ENCODE measurements at regions not wholly inside any gene's neighbourhood (a gene's known extent, or its start where the extent isn't known, plus 50 kb on each side); places are given as distances from the start of the nearest gene placed in this dataset.

GRCh38 chr10:36886303-36886891 lies 239.0 kb upstream of the ANKRD30A start:
- Histone ChIP-seq H3K27ac (replicated peaks; ENCODE audit: low read length) (no peak overlapping the region), H2BK12ac (ENCODE audit: low read length) (no peak overlapping the region), H3K14ac (ENCODE audit: low read length) (no peak overlapping the region), H3K4ac (ENCODE audit: low read length) (no peak overlapping the region), H3K27me3 (ENCODE audit: control insufficient read depth in 3 of 3, insufficient read depth in 3 of 3, low read depth in 1 of 3, low read length in 3 of 3) (no peaks in the 10 kb centered on the region), H3K18ac (ENCODE audit: low read length) (peak overlapping the region; percentile 31), H2BK120ac (ENCODE audit: low read depth, low read length) (no peak overlapping the region), H2BK15ac (ENCODE audit: low read length) (no peak overlapping the region), H3K9ac (ENCODE audit: low read depth, low read length, poor library complexity) (no peak overlapping the region), H3K4me3 (ENCODE audit: low read length in 2 of 2) (no peak overlapping the region), H2BK5ac (ENCODE audit: low read length) (no peak overlapping the region), H3K23ac (ENCODE audit: low read depth, low read length, poor library complexity) (no peak overlapping the region), H2AK5ac (ENCODE audit: low read depth, low read length) (peak overlapping the region; percentile 36), H4K8ac (ENCODE audit: low read depth, low read length) (no peak overlapping the region), H3K79me1 (ENCODE audit: low read depth, low read length) (no peaks in the 10 kb centered on the region), H3K9me3 (replicated peaks in 1 of 2; ENCODE audit: control insufficient read depth in 2 of 2, insufficient read depth in 1 of 2, low read depth in 1 of 2, low read length in 2 of 2) (peaks cover 0 to 3% of the 10 kb centered on the region in 2 donors), H4K91ac (ENCODE audit: low read depth, low read length, poor library complexity) (no peak overlapping the region), H2AFZ (ENCODE audit: low read length) (no peak overlapping the region), H3K4me1 (ENCODE audit: control insufficient read depth in 2 of 2, insufficient read depth in 1 of 2, low read depth in 1 of 2, low read length in 2 of 2) (no peaks in the 10 kb centered on the region), H3K4me2 (ENCODE audit: insufficient read depth, low read length, poor library complexity, severe bottlenecking) (no peak overlapping the region), H3K36me3 (replicated peaks in 1 of 2; ENCODE audit: control insufficient read depth in 2 of 2, insufficient read depth in 2 of 2, low read length in 2 of 2) (no peaks in the 10 kb centered on the region)
- DNase-seq (ENCODE audit: low spot score): no peak
- no CpG with 5 or more reads among the region's 8 CpGs for WGBS, 2 donors (ENCODE audit: extremely low coverage in 2 of 2, insufficient read length in 2 of 2, insufficient replicate concordance in 1 of 2)

- WGBS, 2 donors (ENCODE audit: extremely low coverage in 2 of 2, insufficient read length in 2 of 2, insufficient replicate concordance in 1 of 2): no CpG with 5 or more reads among the region's 5 CpGs
- H2BK5ac ChIP-seq (ENCODE audit: low read length): no peak overlapping the region
- no peak overlapping the region for H3K23ac ChIP-seq (ENCODE audit: low read depth, low read length, poor library complexity)
- peaks cover 0 to 3% of the 10 kb centered on the region in 2 donors for H3K9me3 ChIP-seq (replicated peaks in 1 of 2; ENCODE audit: control insufficient read depth in 2 of 2, insufficient read depth in 1 of 2, low read depth in 1 of 2, low read length in 2 of 2)
- no peak overlapping the region for H2AFZ ChIP-seq (ENCODE audit: low read length)
- no peak overlapping the region for H2BK12ac ChIP-seq (ENCODE audit: low read length)
- H2BK120ac ChIP-seq (ENCODE audit: low read depth, low read length): no peak overlapping the region
- no peaks in the 10 kb centered on the region for H3K27me3 ChIP-seq (ENCODE audit: control insufficient read depth in 3 of 3, insufficient read depth in 3 of 3, low read depth in 1 of 3, low read length in 3 of 3)
- no peak overlapping the region for H4K8ac ChIP-seq (ENCODE audit: low read depth, low read length)
- H3K4me3 ChIP-seq (ENCODE audit: low read length in 2 of 2): no peak overlapping the region
- no peaks in the 10 kb centered on the region for H3K36me3 ChIP-seq (replicated peaks in 1 of 2; ENCODE audit: control insufficient read depth in 2 of 2, insufficient read depth in 2 of 2, low read length in 2 of 2)
- H3K9ac ChIP-seq (ENCODE audit: low read depth, low read length, poor library complexity): no peak overlapping the region
- no peak overlapping the region for H3K14ac ChIP-seq (ENCODE audit: low read length)
- no peak overlapping the region for H3K4ac ChIP-seq (ENCODE audit: low read length)
- no peak overlapping the region for H3K18ac ChIP-seq (ENCODE audit: low read length)
- H2BK15ac ChIP-seq (ENCODE audit: low read length): no peak overlapping the region
- DNase-seq (ENCODE audit: low spot score): no peak
- H3K4me2 ChIP-seq (ENCODE audit: insufficient read depth, low read length, poor library complexity, severe bottlenecking): no peak overlapping the region
- no peak overlapping the region for H4K91ac ChIP-seq (ENCODE audit: low read depth, low read length, poor library complexity)
- peak overlapping the region; percentile 36 for H2AK5ac ChIP-seq (ENCODE audit: low read depth, low read length)
- no peaks in the 10 kb centered on the region for H3K4me1 ChIP-seq (ENCODE audit: control insufficient read depth in 2 of 2, insufficient read depth in 1 of 2, low read depth in 1 of 2, low read length in 2 of 2)
- H3K27ac ChIP-seq (replicated peaks; ENCODE audit: low read length): no peak overlapping the region
- H3K79me1 ChIP-seq (ENCODE audit: low read depth, low read length): no peaks in the 10 kb centered on the region
Measured at GRCh38 chr10:36885746-36886145, 239.7 kb upstream of the ANKRD30A start.

GRCh38 chr10:36882781-36883180 lies 242.6 kb upstream of the ANKRD30A start:
- no peak overlapping the region for H4K8ac ChIP-seq (ENCODE audit: low read depth, low read length)

GRCh38 chr10:36880898-36881297 lies 244.5 kb upstream of the ANKRD30A start:
- Histone ChIP-seq H2AK5ac (ENCODE audit: low read depth, low read length) (no peak overlapping the region), H3K18ac (ENCODE audit: low read length) (no peak overlapping the region), H3K23ac (ENCODE audit: low read depth, low read length, poor library complexity) (no peak overlapping the region), H4K8ac (ENCODE audit: low read depth, low read length) (no peak overlapping the region), H3K14ac (ENCODE audit: low read length) (no peak overlapping the region), H3K4me2 (ENCODE audit: insufficient read depth, low read length, poor library complexity, severe bottlenecking) (no peak overlapping the region), H3K4ac (ENCODE audit: low read length) (no peak overlapping the region), H2AFZ (ENCODE audit: low read length) (no peak overlapping the region), H3K9ac (ENCODE audit: low read depth, low read length, poor library complexity) (no peak overlapping the region), H2BK12ac (ENCODE audit: low read length) (no peak overlapping the region), H3K27me3 (ENCODE audit: control insufficient read depth in 3 of 3, insufficient read depth in 3 of 3, low read depth in 1 of 3, low read length in 3 of 3) (no peaks in the 10 kb centered on the region), H3K4me3 (ENCODE audit: low read length in 2 of 2) (no peak overlapping the region), H2BK15ac (ENCODE audit: low read length) (no peak overlapping the region), H3K4me1 (ENCODE audit: control insufficient read depth in 2 of 2, insufficient read depth in 1 of 2, low read depth in 1 of 2, low read length in 2 of 2) (no peaks in the 10 kb centered on the region), H3K9me3 (replicated peaks in 1 of 2; ENCODE audit: control insufficient read depth in 2 of 2, insufficient read depth in 1 of 2, low read depth in 1 of 2, low read length in 2 of 2) (no peaks in the 10 kb centered on the region), H3K27ac (replicated peaks; ENCODE audit: low read length) (no peak overlapping the region), H2BK5ac (ENCODE audit: low read length) (no peak overlapping the region), H3K36me3 (replicated peaks in 1 of 2; ENCODE audit: control insufficient read depth in 2 of 2, insufficient read depth in 2 of 2, low read length in 2 of 2) (no peaks in the 10 kb centered on the region), H3K79me1 (ENCODE audit: low read depth, low read length) (no peaks in the 10 kb centered on the region), H4K91ac (ENCODE audit: low read depth, low read length, poor library complexity) (no peak overlapping the region), H2BK120ac (ENCODE audit: low read depth, low read length) (no peak overlapping the region)
- DNase-seq (ENCODE audit: low spot score): no peak
- no CpG with 5 or more reads among the region's 5 CpGs for WGBS, 2 donors (ENCODE audit: extremely low coverage in 2 of 2, insufficient read length in 2 of 2, insufficient replicate concordance in 1 of 2)

More at GRCh38 chr10:36882781-36883180, 242.6 kb upstream of the ANKRD30A start:
- Histone ChIP-seq H3K9ac (ENCODE audit: low read depth, low read length, poor library complexity) (no peak overlapping the region), H3K18ac (ENCODE audit: low read length) (no peak overlapping the region), H3K4me2 (ENCODE audit: insufficient read depth, low read length, poor library complexity, severe bottlenecking) (no peak overlapping the region), H2BK120ac (ENCODE audit: low read depth, low read length) (no peak overlapping the region), H2BK15ac (ENCODE audit: low read length) (no peak overlapping the region), H2BK12ac (ENCODE audit: low read length) (no peak overlapping the region), H3K79me1 (ENCODE audit: low read depth, low read length) (no peaks in the 10 kb centered on the region), H3K4ac (ENCODE audit: low read length) (no peak overlapping the region), H2AK5ac (ENCODE audit: low read depth, low read length) (no peak overlapping the region), H3K36me3 (replicated peaks in 1 of 2; ENCODE audit: control insufficient read depth in 2 of 2, insufficient read depth in 2 of 2, low read length in 2 of 2) (no peaks in the 10 kb centered on the region), H4K91ac (ENCODE audit: low read depth, low read length, poor library complexity) (no peak overlapping the region), H3K4me1 (ENCODE audit: control insufficient read depth in 2 of 2, insufficient read depth in 1 of 2, low read depth in 1 of 2, low read length in 2 of 2) (no peaks in the 10 kb centered on the region), H3K4me3 (ENCODE audit: low read length in 2 of 2) (no peak overlapping the region), H3K23ac (ENCODE audit: low read depth, low read length, poor library complexity) (no peak overlapping the region), H3K27ac (replicated peaks; ENCODE audit: low read length) (no peak overlapping the region), H2BK5ac (ENCODE audit: low read length) (no peak overlapping the region), H3K9me3 (replicated peaks in 1 of 2; ENCODE audit: control insufficient read depth in 2 of 2, insufficient read depth in 1 of 2, low read depth in 1 of 2, low read length in 2 of 2) (no peaks in the 10 kb centered on the region), H3K14ac (ENCODE audit: low read length) (no peak overlapping the region), H2AFZ (ENCODE audit: low read length) (no peak overlapping the region), H3K27me3 (ENCODE audit: control insufficient read depth in 3 of 3, insufficient read depth in 3 of 3, low read depth in 1 of 3, low read length in 3 of 3) (no peaks in the 10 kb centered on the region)
- WGBS, 2 donors (ENCODE audit: extremely low coverage in 2 of 2, insufficient read length in 2 of 2, insufficient replicate concordance in 1 of 2): no CpG with 5 or more reads among the region's 3 CpGs
- DNase-seq (ENCODE audit: low spot score): no peak

Data from neuronal stem cell (in vitro differentiated cells).